GM18508 (cell line): ENCODE measurements at regions not wholly inside any gene's neighbourhood (a gene's known extent, or its start where the extent isn't known, plus 50 kb on each side); places are given as distances from the start of the nearest gene placed in this dataset.

Source experiments
- ATAC-seq: cut with Tn5 transposase; IDR thresholded peaks from one replicate; pipeline ENCODE4 v1.9.1; 2021; ENCODE audit warnings: moderate number of reproducible peaks; ENCODE audit not compliant: insufficient read depth, unreplicated experiment

DNA sequence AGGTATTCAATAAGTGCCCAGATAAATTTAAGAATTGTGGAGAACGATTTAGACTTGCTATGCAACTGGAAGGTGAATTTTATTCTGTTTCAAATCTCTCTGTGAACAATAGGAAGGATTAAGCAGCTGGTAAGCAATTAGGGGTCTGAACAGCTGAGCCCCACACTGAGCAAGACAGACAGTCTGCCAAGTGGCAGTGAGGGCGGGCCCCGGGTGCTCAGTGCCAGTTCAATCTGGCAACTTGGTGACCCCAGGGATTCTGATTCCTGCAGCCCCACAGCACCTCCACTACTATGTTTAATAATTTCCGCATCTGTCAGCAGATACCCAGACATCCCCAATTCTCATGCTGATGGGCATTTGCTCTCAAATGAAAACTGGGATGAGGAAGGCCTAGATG lies 317.3 kb downstream of the PPP1R2C start:
- no peak for ATAC-seq

GRCh38 chrX:42459735-42460134 lies 318.2 kb downstream of the PPP1R2C start:
- no peak for ATAC-seq

DNA sequence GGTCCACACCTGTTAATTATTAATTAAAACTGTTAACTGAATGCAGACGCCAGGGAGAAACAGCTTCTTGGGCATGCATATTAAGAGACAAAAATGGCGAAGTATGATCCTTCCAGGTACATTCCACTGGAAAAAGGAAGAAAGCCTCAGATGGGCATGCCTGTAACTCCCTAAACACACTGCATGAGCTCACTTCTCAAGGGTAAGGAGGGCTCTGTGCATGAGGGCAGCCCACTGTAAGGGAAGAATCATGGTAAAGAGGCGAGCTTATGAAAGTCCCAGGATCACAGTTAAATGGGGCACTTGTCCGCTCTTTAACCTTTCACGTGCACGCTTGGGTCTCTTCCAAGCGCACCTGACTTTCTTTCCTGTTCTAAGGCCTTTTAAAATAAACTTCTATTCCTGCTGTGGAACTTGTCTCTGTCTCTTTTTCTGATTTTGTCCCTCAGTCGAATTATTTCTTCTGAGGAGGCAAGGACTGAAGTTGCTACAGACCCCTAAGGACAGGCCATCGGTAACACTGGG lies 321.7 kb downstream of the PPP1R2C start:
- no peak for ATAC-seq

GRCh38 chrX:42450228-42450627 lies 327.7 kb downstream of the PPP1R2C start:
- no peak for ATAC-seq

- no peak for ATAC-seq
Observed at GRCh38 chrX:42443267-42443666, 334.7 kb downstream of the PPP1R2C start.

GRCh38 chrX:42442745-42443144 lies 335.2 kb downstream of the PPP1R2C start:
- no peak for ATAC-seq

GRCh38 chrX:42437211-42437610 lies 340.8 kb downstream of the PPP1R2C start:
- no peak for ATAC-seq

- no peak for ATAC-seq
Observed at GRCh38 chrX:42434458-42435166, 343.4 kb downstream of the PPP1R2C start.

GRCh38 chrX:42432552-42432951 lies 345.4 kb downstream of the PPP1R2C start:
- no peak for ATAC-seq

- no peak for ATAC-seq
Observed at GRCh38 chrX:42422961-42423360, 355.0 kb downstream of the PPP1R2C start.

DNA sequence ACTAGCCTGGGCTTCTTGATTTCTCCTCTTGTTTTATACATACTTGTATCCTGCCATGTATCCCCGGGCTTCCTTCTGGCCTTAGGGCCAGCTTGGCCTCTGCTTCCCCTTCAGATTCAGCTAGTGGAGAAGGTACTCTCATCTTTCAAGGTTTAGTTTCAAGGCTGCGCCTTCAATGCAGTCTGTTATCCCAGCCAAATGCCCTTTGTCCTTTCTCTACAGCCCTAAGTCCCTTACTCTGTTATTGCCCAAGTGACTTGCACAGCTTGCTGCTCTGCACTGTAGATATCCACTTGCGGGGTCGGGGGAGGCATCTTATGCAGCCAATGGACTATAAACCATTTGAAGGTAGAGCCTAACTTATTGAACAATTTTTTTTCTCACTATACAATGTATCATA lies 357.5 kb downstream of the PPP1R2C start:
- ATAC-seq: no peak

GRCh38 chrX:42415636-42416035 lies 362.3 kb downstream of the PPP1R2C start:
- ATAC-seq: no peak

DNA sequence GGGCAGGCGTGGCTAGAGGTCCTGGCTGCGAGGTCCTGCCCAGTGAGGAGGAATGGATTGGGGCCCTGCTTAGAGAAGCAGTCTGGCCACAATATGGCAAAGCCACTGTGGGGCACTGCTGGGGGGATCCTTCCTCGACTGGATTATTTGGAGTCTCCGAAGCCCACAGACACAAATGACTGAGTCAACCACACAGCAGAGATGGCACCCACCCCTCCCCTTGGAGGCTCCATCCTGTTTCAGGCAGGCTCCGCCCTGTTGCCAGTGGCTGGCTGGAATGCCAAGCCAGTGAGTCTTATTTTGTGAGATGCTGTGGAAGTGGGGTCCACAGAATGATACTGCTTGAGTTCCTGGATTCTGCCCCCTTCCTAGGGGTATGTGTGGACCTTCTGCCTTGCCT lies 363.9 kb downstream of the PPP1R2C start:
- ATAC-seq: no peak

GRCh38 chrX:42399632-42400024 lies 378.3 kb downstream of the PPP1R2C start:
- ATAC-seq: no peak

- ATAC-seq: no peak
Observed at GRCh38 chrX:42398967-42399631, 378.9 kb downstream of the PPP1R2C start.

- ATAC-seq: no peak
Observed at GRCh38 chrX:42396136-42396535, 381.8 kb downstream of the PPP1R2C start.

GRCh38 chrX:42392846-42393245 lies 385.1 kb downstream of the PPP1R2C start:
- ATAC-seq: no peak

DNA sequence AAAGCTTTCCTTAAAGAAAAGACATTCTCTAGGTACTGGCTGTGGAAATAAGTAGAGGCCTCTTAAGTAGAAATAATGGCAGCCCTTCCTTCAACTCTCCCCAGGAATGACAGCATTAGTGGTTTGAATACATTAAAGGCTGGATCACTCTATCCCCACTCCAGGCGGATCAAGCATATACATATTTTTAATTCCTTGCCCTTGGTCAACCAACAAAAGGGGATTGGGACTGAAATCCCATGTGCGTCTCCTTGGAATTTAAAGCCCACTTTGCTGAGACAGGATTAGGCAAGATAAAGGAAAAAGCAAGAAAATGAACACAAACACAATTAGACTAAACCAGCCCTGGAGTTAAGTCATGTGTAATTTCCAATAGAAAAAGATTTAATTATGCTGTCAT lies 391.3 kb downstream of the PPP1R2C start:
- no peak for ATAC-seq

DNA sequence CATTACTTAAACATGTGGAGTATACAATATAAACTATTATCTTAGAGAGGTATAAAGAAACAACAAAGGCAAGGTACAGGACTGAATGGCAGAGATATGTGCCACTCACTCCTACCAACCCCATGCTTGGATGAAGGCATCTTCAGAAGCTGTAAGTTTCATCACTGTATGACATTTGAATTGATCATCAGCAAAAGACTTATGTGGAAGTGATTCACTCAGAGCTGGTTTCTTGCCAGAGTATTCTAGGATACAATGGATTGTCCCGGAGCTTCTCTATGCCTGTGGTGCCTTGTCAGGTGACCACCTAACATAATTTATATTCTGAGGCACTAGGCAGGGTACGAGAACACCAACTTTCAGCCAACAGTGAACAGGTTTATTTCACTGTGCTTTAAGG lies 392.2 kb downstream of the PPP1R2C start:
- ATAC-seq: no peak

DNA sequence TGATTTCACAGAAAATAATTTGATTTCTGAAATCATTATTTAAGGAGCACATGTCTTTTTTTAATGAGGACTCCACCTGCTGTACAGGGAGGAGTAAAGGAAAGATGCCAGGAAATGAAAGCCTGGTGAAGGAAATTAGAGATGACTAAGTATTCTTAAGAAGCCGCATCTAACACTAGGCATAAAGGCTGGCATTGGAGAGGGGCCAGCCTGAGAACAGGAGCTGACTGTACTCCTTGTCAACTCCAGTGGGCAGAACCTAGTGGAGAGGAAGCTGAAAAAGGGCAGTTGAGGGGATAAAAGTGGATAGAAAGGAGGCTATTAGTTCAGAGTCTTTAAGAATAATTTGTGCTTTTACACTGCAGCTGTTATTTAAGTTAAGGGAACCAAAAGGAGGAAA lies 393.0 kb downstream of the PPP1R2C start:
- no peak for ATAC-seq

DNA sequence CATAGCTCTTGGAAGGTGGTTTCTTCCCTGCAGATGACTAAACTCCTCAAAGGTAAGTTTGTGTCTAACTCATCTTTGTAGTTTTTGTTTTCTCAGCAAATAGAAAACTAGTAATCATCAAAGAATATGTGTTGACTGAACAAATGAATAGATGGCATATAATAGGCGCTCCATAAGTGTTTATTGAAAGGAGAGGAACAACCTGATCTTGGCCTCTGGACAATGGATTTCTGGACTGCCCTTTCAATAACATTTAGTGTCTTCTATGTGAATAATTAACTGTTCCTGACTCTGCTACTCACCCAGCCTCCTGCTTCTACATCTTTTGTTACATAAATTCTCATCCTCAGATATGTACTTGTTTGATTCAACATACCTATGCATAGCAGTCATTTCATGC lies 399.1 kb downstream of the PPP1R2C start:
- no peak for ATAC-seq

DNA sequence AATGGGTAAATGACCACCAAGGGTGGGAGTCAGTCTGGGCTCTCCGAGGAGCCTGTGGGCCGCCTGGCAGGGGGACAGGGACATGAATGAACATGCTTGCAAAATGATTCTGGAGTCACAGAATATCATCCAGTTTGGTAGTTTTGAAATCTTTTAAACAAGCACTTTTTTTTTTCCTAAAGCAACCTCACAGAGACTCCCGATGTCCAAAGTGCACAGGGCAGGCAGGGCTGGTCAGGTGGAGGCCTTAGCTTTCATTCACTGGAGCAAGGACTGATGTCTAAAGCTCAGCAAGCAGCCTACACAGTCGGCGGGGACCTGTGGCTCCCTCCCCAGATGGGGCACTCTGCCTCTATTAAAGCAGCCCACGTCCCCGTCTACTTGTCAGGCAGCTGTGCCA lies 402.9 kb downstream of the PPP1R2C start:
- ATAC-seq: no peak
